H1 (cell line): ENCODE measurements at regions not wholly inside any gene's neighbourhood (a gene's known extent, or its start where the extent isn't known, plus 50 kb on each side); places are given as distances from the start of the nearest gene placed in this dataset.

Experiments used
- CTCF ChIA-PET: fragments of 300-600 bp; sonication (Branson Sonifier 250); formaldehyde crosslinking; loops from one replicate; lab custom pipeline; 2021; ENCODE audit not compliant: partially characterized antibody; lab: Charles Lee
- POLR2A ChIA-PET: fragments of 300-600 bp; sonication (Branson Sonifier 250); formaldehyde crosslinking; loops from one replicate; lab custom pipeline; 2021; ENCODE audit warnings: inconsistent platforms; ENCODE audit not compliant: partially characterized antibody; lab: Charles Lee
- DNase-seq, 2 experiments: peaks; one replicate each; pipeline versions ENCODE4 v3.0.0 to v3.0.0-alpha.2; 2010 to 2022; ENCODE audit warnings: low spot score in 2 of 2, low read depth in 1 of 2, mixed read lengths in 1 of 2
- FAIRE-seq: peaks from 2 replicates; lab custom pipeline; 2011; peaks lifted over from hg19 to GRCh38; lab: Jason Lieb, UNC
- H2AFZ ChIP-seq: 2 replicates; pipeline ENCODE4 v1.8.1; 2012; ENCODE audit warnings: low read length, inconsistent platforms
- H2AK5ac ChIP-seq: 2 replicates; pipeline ENCODE4 v1.6.1; 2013; ENCODE audit warnings: low read depth, low read length
- H2BK120ac ChIP-seq: replicated peaks from 2 replicates; pipeline ENCODE3; 2013; ENCODE audit warnings: low read depth, low read length, inconsistent platforms
- H2BK12ac ChIP-seq: 2 replicates; pipeline ENCODE4 v1.6.1; 2013; ENCODE audit warnings: low read depth, low read length
- H2BK15ac ChIP-seq: 2 replicates; pipeline ENCODE4 v1.6.1; 2013; ENCODE audit warnings: low read length
- H2BK20ac ChIP-seq: 2 replicates; pipeline ENCODE4 v1.6.1; 2013; ENCODE audit warnings: low read length
- H2BK5ac ChIP-seq: 2 replicates; pipeline ENCODE4 v1.6.1; 2013; ENCODE audit warnings: low read depth, low read length
- H3K14ac ChIP-seq: 2 replicates; pipeline ENCODE4 v1.6.1; 2013; ENCODE audit warnings: inconsistent platforms; ENCODE audit not compliant: insufficient read length
- H3K18ac ChIP-seq: 2 replicates; pipeline ENCODE4 v1.6.1; 2013; ENCODE audit warnings: low read length; ENCODE audit errors: extremely low read depth
- H3K23ac ChIP-seq: 2 replicates; pipeline ENCODE4 v1.6.1; 2013; ENCODE audit warnings: inconsistent platforms; ENCODE audit not compliant: insufficient read length
- H3K23me2 ChIP-seq: 2 replicates; pipeline ENCODE4 v1.6.1; 2013; ENCODE audit warnings: low read depth, low read length
- H3K27ac ChIP-seq: 2 replicates; pipeline ENCODE4 v1.6.1; 2011; ENCODE audit warnings: low read depth, low read length, inconsistent platforms
- H3K27me3 ChIP-seq, 4 experiments: replicated peaks in 1 of 4; 1 replicate in 1 of 4; 2 replicates in 3 of 4; pipeline versions ENCODE4 v1.6.1 to v1.8.1; 2011 to 2013; ENCODE audit warnings: low read length in 3 of 4, mild to moderate bottlenecking in 3 of 4, inconsistent platforms in 2 of 4, mixed read lengths in 2 of 4, moderate library complexity in 1 of 4; ENCODE audit not compliant: control insufficient read depth in 3 of 4, insufficient read depth in 3 of 4; ENCODE audit errors: extremely low read depth in 1 of 4
- H3K36me3 ChIP-seq, 4 experiments: 2 replicates each; pipeline versions ENCODE4 v1.6.1 to v1.8.1; 2011 to 2013; ENCODE audit warnings: mild to moderate bottlenecking in 4 of 4, low read length in 3 of 4, moderate library complexity in 2 of 4, control low read depth in 1 of 4, inconsistent platforms in 1 of 4; ENCODE audit not compliant: insufficient read depth in 4 of 4, control insufficient read depth in 2 of 4
- H3K4ac ChIP-seq: replicated peaks from 2 replicates; pipeline ENCODE3; 2013; ENCODE audit warnings: low read length, low read depth, mixed read lengths, inconsistent platforms; ENCODE audit not compliant: insufficient read length
- H3K4me1 ChIP-seq, 4 experiments: replicated peaks in 1 of 4; 1 replicate in 1 of 4; 2 replicates in 3 of 4; pipeline versions ENCODE4 v1.6.1 to v1.8.1; 2011 to 2013; ENCODE audit warnings: low read length in 3 of 4, inconsistent platforms in 2 of 4, mixed read lengths in 1 of 4; ENCODE audit not compliant: insufficient read depth in 4 of 4, control insufficient read depth in 3 of 4
- H3K4me2 ChIP-seq, 2 experiments: 2 replicates each; pipeline versions ENCODE4 v1.6.1 to v1.8.1; 2011 to 2013; ENCODE audit warnings: low read depth in 2 of 2, low read length in 2 of 2, control low read depth in 1 of 2, inconsistent platforms in 1 of 2, mild to moderate bottlenecking in 1 of 2; ENCODE audit not compliant: insufficient read depth in 1 of 2
- H3K4me3 ChIP-seq, 4 experiments: fragments of 200-600, 300-600 bp in 1 of 4; sonication (generic), shearing (Covaris generic), sonication (Bioruptor Twin) in 1 of 4; 2 replicates each; pipeline versions ENCODE4 v1.5.1 to v1.8.1; 2011 to 2016; ENCODE audit warnings: low read length in 4 of 4, low read depth in 3 of 4, control low read depth in 2 of 4, inconsistent platforms in 2 of 4, mild to moderate bottlenecking in 2 of 4, mixed read lengths in 1 of 4, moderate library complexity in 1 of 4; ENCODE audit not compliant: insufficient read depth in 2 of 4; ENCODE audit errors: extremely low read depth in 1 of 4
- H3K56ac ChIP-seq: replicated peaks from 2 replicates; pipeline ENCODE3; 2013; ENCODE audit warnings: low read depth, mild to moderate bottlenecking, mixed read lengths, low read length, inconsistent platforms; ENCODE audit not compliant: insufficient read length
- H3K79me1 ChIP-seq: 2 replicates; pipeline ENCODE4 v1.6.1; 2013; ENCODE audit warnings: low read depth, low read length, control low read depth
- H3K79me2 ChIP-seq, 2 experiments: 2 replicates each; pipeline versions ENCODE4 v1.6.1 to v1.8.1; 2012 to 2013; ENCODE audit warnings: low read length in 2 of 2, mild to moderate bottlenecking in 2 of 2, inconsistent platforms in 1 of 2; ENCODE audit not compliant: insufficient read depth in 2 of 2, control insufficient read depth in 1 of 2
- H3K9ac ChIP-seq, 4 experiments: replicated peaks in 1 of 4; 1 replicate in 1 of 4; 2 replicates in 3 of 4; pipeline versions ENCODE4 v1.6.1 to v1.8.1; 2011 to 2013; ENCODE audit warnings: low read depth in 3 of 4, low read length in 3 of 4, control low read depth in 2 of 4, mild to moderate bottlenecking in 2 of 4, moderate library complexity in 2 of 4, inconsistent platforms in 1 of 4; ENCODE audit errors: extremely low read depth in 1 of 4
- H3K9me3 ChIP-seq, 2 experiments: 2 replicates each; pipeline versions ENCODE4 v1.6.1 to v1.8.1; 2012 to 2013; ENCODE audit warnings: mild to moderate bottlenecking in 2 of 2, moderate library complexity in 2 of 2, control low read depth in 1 of 2, inconsistent platforms in 1 of 2, low read depth in 1 of 2, low read length in 1 of 2, mixed read lengths in 1 of 2; ENCODE audit not compliant: insufficient read depth in 2 of 2
- H4K20me1 ChIP-seq, 2 experiments: replicated peaks in 1 of 2; 2 replicates each; pipeline versions ENCODE3 to v1.8.1; 2011 to 2013; ENCODE audit warnings: inconsistent platforms in 2 of 2, low read length in 2 of 2, mild to moderate bottlenecking in 1 of 2; ENCODE audit not compliant: insufficient read depth in 2 of 2, control insufficient read depth in 1 of 2
- H4K5ac ChIP-seq: 2 replicates; pipeline ENCODE4 v1.6.1; 2013; ENCODE audit warnings: low read length, low read depth, mixed read lengths, inconsistent platforms; ENCODE audit not compliant: insufficient read length
- H4K8ac ChIP-seq: 2 replicates; pipeline ENCODE4 v1.8.0; 2013; ENCODE audit warnings: mild to moderate bottlenecking, moderate library complexity, low read length, inconsistent platforms; ENCODE audit not compliant: insufficient read depth; ENCODE audit errors: extremely low read depth
- H4K91ac ChIP-seq: replicated peaks from 2 replicates; pipeline ENCODE3; 2013; ENCODE audit warnings: low read length, mixed read lengths, inconsistent platforms; ENCODE audit not compliant: insufficient read length
- MAFK ChIP-seq: IDR thresholded peaks from 2 replicates; pipeline ENCODE4 v1.6.1; 2012; ENCODE audit warnings: low read depth, mild to moderate bottlenecking, improper control_type of control experiment, low read length
- RNF2 ChIP-seq: fragments of 200-900, 300-1000 bp; sonication (generic); IDR thresholded peaks from 2 replicates; pipeline ENCODE4 v1.7.1; 2016; ENCODE audit warnings: borderline replicate concordance, low read depth, mild to moderate bottlenecking, antibody characterized with exemption, low read length; ENCODE audit not compliant: poor library complexity, severe bottlenecking; ENCODE audit errors: missing control alignments
- TAF7 ChIP-seq: optimal IDR thresholded peaks from 2 replicates; pipeline ENCODE3; 2011; ENCODE audit warnings: low read depth, mild to moderate bottlenecking, inconsistent platforms, low read length, moderate library complexity, borderline replicate concordance
- TEAD4 ChIP-seq: IDR thresholded peaks from 2 replicates; pipeline ENCODE4 v1.6.1; 2012; ENCODE audit warnings: low read depth, low read length, inconsistent platforms, mixed read lengths
- WGBS, 2 experiments: shearing (Covaris generic) in 1 of 2; methylation state at CpG; one replicate each; pipeline versions ENCODE4 v1.1.6 to v1.1.7; 2013 to 2015; ENCODE audit warnings: low lambda C conversion rate in 2 of 2, mixed read lengths in 2 of 2, inconsistent platforms in 1 of 2, low coverage in 1 of 2, missing lambda C conversion rate in 1 of 2; ENCODE audit not compliant: insufficient replicate concordance in 2 of 2, insufficient coverage in 1 of 2, insufficient read length in 1 of 2; ENCODE audit errors: extremely low coverage in 1 of 2, missing lambda C conversion rate in 1 of 2; 5-methylcytosine and 5-hydroxymethylcytosine counted together

DNA sequence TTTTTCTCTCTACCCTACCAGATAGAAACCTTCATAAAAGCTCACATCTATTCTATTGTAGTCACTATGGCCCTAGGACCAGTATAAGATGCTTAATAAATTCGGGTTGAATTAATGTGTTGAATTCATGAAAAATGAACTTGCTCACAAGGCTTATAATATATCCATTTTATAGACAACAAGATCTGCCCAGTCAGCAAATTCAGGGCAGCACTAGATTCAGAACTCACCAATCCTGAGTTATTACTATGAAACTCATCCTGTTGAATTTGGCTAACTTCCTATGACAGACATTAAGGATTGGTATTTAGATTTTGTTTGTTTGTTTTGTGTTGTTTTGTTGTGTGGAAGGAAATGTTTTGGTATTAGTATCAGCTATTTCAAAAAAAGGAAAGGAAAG, 143.6 kb upstream of the CCNG1 start:
- no peak for TF ChIP-seq TEAD4
- TF ChIP-seq TAF7, result no peak
- TF ChIP-seq RNF2, result no peak
- peak; percentile 94 for TF ChIP-seq MAFK
- H2BK20ac ChIP-seq, result no peak overlapping the region
- no peak overlapping the region for H3K9ac ChIP-seq
- no peak overlapping the region for H3K14ac ChIP-seq
- no peak for DNase-seq
- H2BK120ac ChIP-seq, result no peak overlapping the region
- no peak overlapping the region for H2BK5ac ChIP-seq
- H2AFZ ChIP-seq, result no peak overlapping the region
- H3K36me3 ChIP-seq, result no peaks in the 10 kb centered on the region
- WGBS, 2 experiments, result 92% methylated on average over 1 of the region's 1 CpG; no CpG with 5 or more reads in 1 of the 2 experiments
- no peaks in the 10 kb centered on the region for H3K27me3 ChIP-seq
- no peak overlapping the region for H3K4me3 ChIP-seq
- no peaks in the 10 kb centered on the region for H3K23me2 ChIP-seq
- ChIA-PET CTCF (interaction anchor here (0.6 to 2.7 kb wide), 5 partner anchors 12 to 118 kb away, joined by 3 to 16 read pairs (median 4); no protein-coding TSS in a partner anchor), POLR2A (interaction anchor here (0.7 kb wide), 1 partner anchor 8 kb away, joined by 3 read pairs; no protein-coding TSS in a partner anchor)
- no peak overlapping the region for H3K4ac ChIP-seq
- H3K18ac ChIP-seq, result no peak overlapping the region
- no peaks in the 10 kb centered on the region for H3K9me3 ChIP-seq
- no peak overlapping the region for H4K8ac ChIP-seq
- no peak overlapping the region for H4K91ac ChIP-seq
- FAIRE-seq, result no peak
- H4K5ac ChIP-seq, result no peak overlapping the region
- no peak overlapping the region for H3K56ac ChIP-seq
- H3K79me2 ChIP-seq, result no peaks in the 10 kb centered on the region
- no peak overlapping the region for H2AK5ac ChIP-seq
- no peak overlapping the region for H2BK15ac ChIP-seq
- no peak overlapping the region for H3K4me2 ChIP-seq
- no peak overlapping the region for H2BK12ac ChIP-seq
- H4K20me1 ChIP-seq, result no peaks in the 10 kb centered on the region
- no peak overlapping the region for H3K23ac ChIP-seq
- H3K4me1 ChIP-seq, result no peaks in the 10 kb centered on the region
- no peak overlapping the region for H3K27ac ChIP-seq
- no peaks in the 10 kb centered on the region for H3K79me1 ChIP-seq
